ENCODE measurements at regions not wholly inside any gene's neighbourhood (a gene's known extent, or its start where the extent isn't known, plus 50 kb on each side); places are given as distances from the start of the nearest gene placed in this dataset.

DNA sequence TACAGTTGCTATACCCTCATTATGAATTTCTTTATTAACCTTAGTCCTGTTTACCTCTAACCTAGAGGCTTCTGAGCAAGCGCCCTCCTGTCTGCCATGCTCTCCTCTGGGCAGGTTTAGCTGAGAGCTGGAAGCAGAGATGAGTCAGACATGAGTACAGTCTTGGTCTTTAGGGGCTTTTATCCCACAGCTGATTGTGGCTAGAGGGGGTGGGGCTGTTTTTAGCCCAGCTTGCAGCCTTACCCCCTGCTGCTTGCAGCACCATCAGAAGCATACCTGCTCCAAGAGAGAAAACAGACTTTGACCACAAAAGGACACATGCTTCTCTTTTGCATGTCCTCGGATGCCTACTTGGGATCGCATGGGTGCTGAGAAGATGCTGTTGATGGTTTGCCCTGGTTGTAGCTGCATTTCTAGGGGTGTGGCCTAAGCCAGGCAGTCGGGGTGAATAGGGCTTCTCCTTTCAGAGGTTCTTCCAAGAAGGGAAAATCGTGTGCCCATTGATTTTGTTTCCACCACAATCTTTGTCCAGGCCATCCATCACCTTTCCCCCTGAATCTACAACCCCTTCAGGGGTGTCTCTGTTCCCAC lies 115.0 kb upstream of the LGALSL start:
- no peak for TF ChIP-seq ZNF8 (CRISPR knock-in tag; IDR thresholded peaks at IDR 0.05)
- no peak for TF ChIP-seq SNAI2 (CRISPR knock-in tag; IDR thresholded peaks at IDR 0.05)
- TF ChIP-seq ARNTL (CRISPR knock-in tag; IDR thresholded peaks at IDR 0.05; ENCODE audit: borderline replicate concordance, low read depth): no peak
- no peak for TF ChIP-seq ZNF565 (CRISPR knock-in tag; conservative IDR thresholded peaks at IDR 0.05; ENCODE audit: low read depth)

All from SK-N-SH treated with all-trans-retinoic acid at 6 μM for 48 hours (cell line).